GM10266 (cell line): ENCODE measurements at regions not wholly inside any gene's neighbourhood (a gene's known extent, or its start where the extent isn't known, plus 50 kb on each side); places are given as distances from the start of the nearest gene placed in this dataset.

ENCODE experiments used
- DNase-seq: peaks from one replicate; pipeline ENCODE4 v3.0.0; 2012; ENCODE audit errors: extremely low spot score
- CTCF ChIP-seq: IDR thresholded peaks from 2 replicates; pipeline ENCODE4 v1.5.1; 2012; ENCODE audit warnings: mild to moderate bottlenecking, low read depth; ENCODE audit not compliant: control insufficient read depth, insufficient read depth; ENCODE audit errors: missing control alignments

- no peak for DNase-seq
Measured at GRCh38 chr5:29005386-29005785, 1967.0 kb upstream of the CDH9 start.

GRCh38 chr5:29002481-29002880, 1964.1 kb upstream of the CDH9 start:
- no peak for TF ChIP-seq CTCF
- DNase-seq: no peak

More at GRCh38 chr5:29005386-29005785, 1967.0 kb upstream of the CDH9 start:
- TF ChIP-seq CTCF: no peak

- TF ChIP-seq CTCF: no peak
- DNase-seq: no peak
Measured at GRCh38 chr5:29001666-29002065, 1963.3 kb upstream of the CDH9 start.

GRCh38 chr5:28984639-28985038, 1946.3 kb upstream of the CDH9 start:
- no peak for DNase-seq
- no peak for TF ChIP-seq CTCF

- no peak for TF ChIP-seq CTCF
Measured at GRCh38 chr5:28975508-28975907, 1937.1 kb upstream of the CDH9 start.

GRCh38 chr5:28967848-28968247, 1929.5 kb upstream of the CDH9 start:
- no peak for TF ChIP-seq CTCF
- no peak for DNase-seq

More at GRCh38 chr5:28975508-28975907, 1937.1 kb upstream of the CDH9 start:
- DNase-seq: no peak

- TF ChIP-seq CTCF: no peak
Measured at GRCh38 chr5:28961816-28962215, 1923.4 kb upstream of the CDH9 start.

More at GRCh38 chr5:28961816-28962215, 1923.4 kb upstream of the CDH9 start:
- no peak for DNase-seq
